ENCODE measurements at regions not wholly inside any gene's neighbourhood (a gene's known extent, or its start where the extent isn't known, plus 50 kb on each side); places are given as distances from the start of the nearest gene placed in this dataset.

DNA sequence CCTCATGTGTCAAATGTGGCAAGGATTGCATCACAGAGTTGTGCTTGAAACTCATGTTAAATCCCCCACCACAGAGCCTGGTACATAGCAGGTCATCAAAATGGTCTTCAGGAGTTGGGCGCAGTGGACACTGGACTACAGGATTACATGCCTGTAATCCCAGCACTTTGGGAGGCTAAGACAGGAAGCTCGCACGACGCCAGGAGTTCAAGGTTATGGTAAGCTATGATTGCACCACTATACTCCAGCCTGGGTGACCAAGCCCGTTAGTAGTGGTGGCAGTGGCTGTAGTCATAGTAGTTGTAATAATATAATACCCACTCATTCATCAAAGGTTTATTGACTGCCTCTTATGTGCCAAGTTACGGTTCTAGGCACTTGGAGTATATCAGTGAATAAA lies 123.4 kb upstream of the IRF2BP2 start:
- H3K27ac ChIP-seq, result no peak overlapping the region
- no peak for DNase-seq
- H3K36me3 ChIP-seq, result no peaks in the 10 kb centered on the region
- 66% methylated on average over 5 of the region's 6 CpGs for WGBS (ENCODE audit: insufficient coverage, low coverage, low lambda C conversion rate, missing lambda C conversion rate)
- ATAC-seq, result peak in 1 of 4 donors; percentile 10
- no peaks in the 10 kb centered on the region for H3K9me3 ChIP-seq
- H3K4me3 ChIP-seq, result no peak overlapping the region
- H3K27me3 ChIP-seq, result no peaks in the 10 kb centered on the region
- intact Hi-C loops (cut with DNase I), result no loop called here
- TF ChIP-seq CTCF (IDR thresholded peaks at IDR 0.05) (no peak), POLR2A (IDR thresholded peaks at IDR 0.05) (no peak)
- H3K4me1 ChIP-seq, result no peaks in the 10 kb centered on the region

- ATAC-seq (no peak), DNase-seq (no peak)
- H3K9me3 ChIP-seq, result no peaks in the 10 kb centered on the region
- no peak overlapping the region for H3K27ac ChIP-seq
- H3K36me3 ChIP-seq, result no peaks in the 10 kb centered on the region
- TF ChIP-seq CTCF (IDR thresholded peaks at IDR 0.05) (no peak), POLR2A (IDR thresholded peaks at IDR 0.05) (no peak)
- no peak overlapping the region for H3K4me3 ChIP-seq
- intact Hi-C loops (cut with DNase I), result no loop called here
- H3K4me1 ChIP-seq, result no peaks in the 10 kb centered on the region
- no peaks in the 10 kb centered on the region for H3K27me3 ChIP-seq
- 98% methylated on average over 7 of the region's 16 CpGs for WGBS (ENCODE audit: insufficient coverage, low coverage, low lambda C conversion rate, missing lambda C conversion rate)
These were observed 122.9 kb upstream of the IRF2BP2 start for GRCh38 chr1:234732671-234733390.

DNA sequence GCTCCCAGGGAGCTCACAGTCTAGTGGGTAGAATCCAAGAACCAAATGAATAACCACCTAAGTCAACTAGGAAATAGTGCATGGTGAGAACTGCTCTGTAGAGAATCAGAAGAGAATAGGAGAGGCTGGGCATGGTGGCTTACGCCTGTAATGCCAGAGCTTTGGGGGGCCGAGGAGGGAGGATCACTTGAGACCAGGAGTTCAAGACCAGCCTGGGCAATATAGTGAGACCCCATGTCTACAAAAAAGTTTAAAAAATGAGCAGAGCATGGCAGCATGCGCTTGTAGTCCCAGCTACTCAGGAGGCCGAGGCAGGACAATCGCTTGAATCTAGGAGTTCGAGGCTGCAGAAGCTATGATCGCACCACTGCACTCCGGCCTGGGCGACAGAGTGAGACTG lies 122.3 kb upstream of the IRF2BP2 start:
- ATAC-seq (no peak), DNase-seq (no peak)
- Histone ChIP-seq H3K27ac (no peak overlapping the region), H3K4me1 (peaks cover 0 to 4% (median 3%) of the 10 kb centered on the region in 4 donors), H3K27me3 (no peaks in the 10 kb centered on the region), H3K36me3 (no peaks in the 10 kb centered on the region), H3K9me3 (no peaks in the 10 kb centered on the region), H3K4me3 (no peak overlapping the region)
- 92% methylated on average over 8 of the region's 9 CpGs for WGBS (ENCODE audit: insufficient coverage, low coverage, low lambda C conversion rate, missing lambda C conversion rate)
- intact Hi-C loops (cut with DNase I), result no loop called here
- TF ChIP-seq CTCF (IDR thresholded peaks at IDR 0.05) (no peak), POLR2A (IDR thresholded peaks at IDR 0.05) (no peak)

GRCh38 chr1:234731569-234732085 lies 121.6 kb upstream of the IRF2BP2 start:
- Histone ChIP-seq H3K27ac (no peak overlapping the region), H3K27me3 (no peaks in the 10 kb centered on the region), H3K36me3 (no peaks in the 10 kb centered on the region), H3K4me3 (no peak overlapping the region), H3K9me3 (no peaks in the 10 kb centered on the region), H3K4me1 (peaks cover 0 to 10% (median 6%) of the 10 kb centered on the region in 4 donors)
- ATAC-seq (peak; percentile 31 to 41 (median 40)), DNase-seq (peak in 1 of 3 donors; percentile 38)
- WGBS (ENCODE audit: insufficient coverage, low coverage, low lambda C conversion rate, missing lambda C conversion rate), result 55% methylated on average over 6 of the region's 10 CpGs
- intact Hi-C loops (cut with DNase I), result no loop called here
- no peak for TF ChIP-seq CTCF (IDR thresholded peaks at IDR 0.05)
- no peak for TF ChIP-seq POLR2A (IDR thresholded peaks at IDR 0.05)
